Panc1 (cell line): ENCODE measurements at regions not wholly inside any gene's neighbourhood (a gene's known extent, or its start where the extent isn't known, plus 50 kb on each side); places are given as distances from the start of the nearest gene placed in this dataset.

Source experiments
- ATAC-seq: fragments of 200-7000 bp; cut with Tn5 transposase; 2 replicates; pipeline ENCODE4 v1.9.1; 2020; ENCODE audit warnings: mild to moderate bottlenecking, moderate library complexity
- BruUV-seq: library from RNA; stranded (reverse); fragments of 400-500 nt; replicated peaks from 2 replicates; lab custom pipeline; 2021; lab: Mats Ljungman, UMichigan
- CTCF ChIA-PET: fragments of 300-600 bp; sonication (Branson Sonifier 250); formaldehyde crosslinking; loops from one replicate; lab custom pipeline; 2022; ENCODE audit warnings: antibody characterized with exemption; lab: Charles Lee
- POLR2A ChIA-PET: fragments of 300-600 bp; sonication (Branson Sonifier 250); formaldehyde crosslinking; loops from one replicate; lab custom pipeline; 2022; ENCODE audit warnings: antibody characterized with exemption; lab: Charles Lee
- DNase-seq: peaks from one replicate; pipeline ENCODE4 v3.0.0-alpha.2; 2010; ENCODE audit warnings: low read depth, low spot score
- H3K27ac ChIP-seq: 2 replicates; pipeline ENCODE4 v1.5.1; 2011; ENCODE audit warnings: mild to moderate bottlenecking, low read length, inconsistent platforms
- H3K27me3 ChIP-seq: fragments of 200-500 bp; sonication (Bioruptor generic); 2 replicates; pipeline ENCODE4 v1.6.0; 2014; ENCODE audit warnings: low read length, inconsistent platforms; ENCODE audit not compliant: control insufficient read depth, insufficient read depth
- H3K36me3 ChIP-seq: fragments of 200-500 bp; sonication (Bioruptor generic); 2 replicates; pipeline ENCODE4 v1.5.1; 2014; ENCODE audit warnings: inconsistent platforms, mild to moderate bottlenecking, low read length, moderate library complexity; ENCODE audit not compliant: control insufficient read depth, insufficient read depth
- H3K4me1 ChIP-seq: 2 replicates; pipeline ENCODE4 v1.5.1; 2011; ENCODE audit warnings: inconsistent platforms, mild to moderate bottlenecking, low read length, moderate library complexity; ENCODE audit not compliant: control insufficient read depth, insufficient read depth
- H3K4me3 ChIP-seq, 2 experiments: 2 replicates each; pipeline ENCODE4 v1.5.1; 2011 to 2012; ENCODE audit warnings: low read depth in 2 of 2, low read length in 2 of 2, mild to moderate bottlenecking in 2 of 2, inconsistent platforms in 1 of 2, moderate library complexity in 1 of 2
- H3K9me3 ChIP-seq: fragments of 200-500 bp; sonication (Bioruptor generic); 2 replicates; pipeline ENCODE4 v1.5.1; 2014; ENCODE audit warnings: low read depth, mild to moderate bottlenecking, inconsistent platforms, low read length, moderate library complexity; ENCODE audit not compliant: control insufficient read depth, insufficient read depth
- POLR2AphosphoS5 ChIP-seq: IDR thresholded peaks from 2 replicates; pipeline ENCODE4 v1.6.1; 2012; ENCODE audit warnings: mild to moderate bottlenecking, low read depth, low read length, moderate library complexity
- SIN3A ChIP-seq: IDR thresholded peaks from 2 replicates; pipeline ENCODE4 v1.6.1; 2012; ENCODE audit warnings: low read depth, mild to moderate bottlenecking, low read length, moderate library complexity, borderline replicate concordance; ENCODE audit not compliant: insufficient read depth
- TCF7L2 ChIP-seq: IDR thresholded peaks from 2 replicates; pipeline ENCODE4 v1.6.1; 2011; ENCODE audit warnings: mild to moderate bottlenecking, low read depth, low read length, inconsistent platforms
- in situ Hi-C: cut with HindIII; loops from 2 replicates; pipeline ENCODE4 v1.10.0; 2016; ENCODE audit warnings: low sequenced_read_pairs, low pct_unique_long_range_greater_than_20kb
- intact Hi-C: fragments of 100-400 bp; cut with micrococcal nuclease; formaldehyde crosslinking; loops from one replicate; pipeline ENCODE4 v1.10.0; 2022; ENCODE audit not compliant: unreplicated experiment
- TF ChIP-seq, protein P1 (sequence below), 2 experiments: IDR thresholded peaks; 2 replicates each; pipeline ENCODE4 v1.6.1; 2011 to 2012; ENCODE audit warnings: low read depth in 2 of 2, control low read depth in 1 of 2, low read length in 1 of 2, mild to moderate bottlenecking in 1 of 2, moderate library complexity in 1 of 2; ENCODE audit not compliant: insufficient read depth in 1 of 2
- TF ChIP-seq, protein P2 (sequence below): fragments of 450-650 bp; IDR thresholded peaks from 2 replicates; pipeline ENCODE4 v1.5.1; 2017; ENCODE audit warnings: mild to moderate bottlenecking

DNA sequence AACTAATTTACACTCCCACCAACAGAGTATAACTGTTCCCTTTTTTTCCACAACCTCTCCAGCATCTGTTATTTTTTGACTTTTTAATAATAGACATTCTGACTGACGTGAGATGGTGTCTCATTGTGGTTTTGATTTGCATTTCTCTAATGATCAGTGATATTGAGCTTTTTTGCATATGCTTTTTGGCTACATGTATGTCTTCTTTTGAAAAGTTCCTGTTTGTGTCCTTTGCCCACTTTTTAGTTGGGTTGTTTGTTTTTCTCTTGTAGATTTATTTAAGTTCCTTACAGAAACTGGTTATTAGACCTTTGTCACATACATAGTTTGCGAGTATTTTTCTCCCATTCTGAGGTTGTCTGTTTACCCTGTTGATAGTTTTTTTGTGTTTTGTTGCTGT is 375.2 kb downstream of the MATN1 start:
- no peaks in the 10 kb centered on the region; the same call in 1 of the 2 replicates for H3K36me3 ChIP-seq
- no peaks in the 10 kb centered on the region for H3K4me1 ChIP-seq
- ChIA-PET CTCF (no interaction called here), POLR2A (no interaction called here)
- no peaks in the 10 kb centered on the region for H3K9me3 ChIP-seq
- in situ Hi-C loops (no loop called here), intact Hi-C loops (no loop called here)
- ATAC-seq (no peak), DNase-seq (no peak)
- no peak overlapping the region for H3K27ac ChIP-seq
- H3K27me3 ChIP-seq: peaks cover 11% of the 10 kb centered on the region; the same call in 1 of the 2 replicates
- no TSS peak for BruUV-seq
- TF ChIP-seq TCF7L2: no peak
- TF ChIP-seq, protein P1, sequence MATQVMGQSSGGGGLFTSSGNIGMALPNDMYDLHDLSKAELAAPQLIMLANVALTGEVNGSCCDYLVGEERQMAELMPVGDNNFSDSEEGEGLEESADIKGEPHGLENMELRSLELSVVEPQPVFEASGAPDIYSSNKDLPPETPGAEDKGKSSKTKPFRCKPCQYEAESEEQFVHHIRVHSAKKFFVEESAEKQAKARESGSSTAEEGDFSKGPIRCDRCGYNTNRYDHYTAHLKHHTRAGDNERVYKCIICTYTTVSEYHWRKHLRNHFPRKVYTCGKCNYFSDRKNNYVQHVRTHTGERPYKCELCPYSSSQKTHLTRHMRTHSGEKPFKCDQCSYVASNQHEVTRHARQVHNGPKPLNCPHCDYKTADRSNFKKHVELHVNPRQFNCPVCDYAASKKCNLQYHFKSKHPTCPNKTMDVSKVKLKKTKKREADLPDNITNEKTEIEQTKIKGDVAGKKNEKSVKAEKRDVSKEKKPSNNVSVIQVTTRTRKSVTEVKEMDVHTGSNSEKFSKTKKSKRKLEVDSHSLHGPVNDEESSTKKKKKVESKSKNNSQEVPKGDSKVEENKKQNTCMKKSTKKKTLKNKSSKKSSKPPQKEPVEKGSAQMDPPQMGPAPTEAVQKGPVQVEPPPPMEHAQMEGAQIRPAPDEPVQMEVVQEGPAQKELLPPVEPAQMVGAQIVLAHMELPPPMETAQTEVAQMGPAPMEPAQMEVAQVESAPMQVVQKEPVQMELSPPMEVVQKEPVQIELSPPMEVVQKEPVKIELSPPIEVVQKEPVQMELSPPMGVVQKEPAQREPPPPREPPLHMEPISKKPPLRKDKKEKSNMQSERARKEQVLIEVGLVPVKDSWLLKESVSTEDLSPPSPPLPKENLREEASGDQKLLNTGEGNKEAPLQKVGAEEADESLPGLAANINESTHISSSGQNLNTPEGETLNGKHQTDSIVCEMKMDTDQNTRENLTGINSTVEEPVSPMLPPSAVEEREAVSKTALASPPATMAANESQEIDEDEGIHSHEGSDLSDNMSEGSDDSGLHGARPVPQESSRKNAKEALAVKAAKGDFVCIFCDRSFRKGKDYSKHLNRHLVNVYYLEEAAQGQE (IDR thresholded peaks at IDR 0.05; ENCODE audit: insufficient read depth in 1 of 2, low read depth in 2 of 2, low read length in 1 of 2): no peak
- TF ChIP-seq, protein P2, sequence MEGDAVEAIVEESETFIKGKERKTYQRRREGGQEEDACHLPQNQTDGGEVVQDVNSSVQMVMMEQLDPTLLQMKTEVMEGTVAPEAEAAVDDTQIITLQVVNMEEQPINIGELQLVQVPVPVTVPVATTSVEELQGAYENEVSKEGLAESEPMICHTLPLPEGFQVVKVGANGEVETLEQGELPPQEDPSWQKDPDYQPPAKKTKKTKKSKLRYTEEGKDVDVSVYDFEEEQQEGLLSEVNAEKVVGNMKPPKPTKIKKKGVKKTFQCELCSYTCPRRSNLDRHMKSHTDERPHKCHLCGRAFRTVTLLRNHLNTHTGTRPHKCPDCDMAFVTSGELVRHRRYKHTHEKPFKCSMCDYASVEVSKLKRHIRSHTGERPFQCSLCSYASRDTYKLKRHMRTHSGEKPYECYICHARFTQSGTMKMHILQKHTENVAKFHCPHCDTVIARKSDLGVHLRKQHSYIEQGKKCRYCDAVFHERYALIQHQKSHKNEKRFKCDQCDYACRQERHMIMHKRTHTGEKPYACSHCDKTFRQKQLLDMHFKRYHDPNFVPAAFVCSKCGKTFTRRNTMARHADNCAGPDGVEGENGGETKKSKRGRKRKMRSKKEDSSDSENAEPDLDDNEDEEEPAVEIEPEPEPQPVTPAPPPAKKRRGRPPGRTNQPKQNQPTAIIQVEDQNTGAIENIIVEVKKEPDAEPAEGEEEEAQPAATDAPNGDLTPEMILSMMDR: no peak
- H3K4me3 ChIP-seq: no peak overlapping the region

DNA sequence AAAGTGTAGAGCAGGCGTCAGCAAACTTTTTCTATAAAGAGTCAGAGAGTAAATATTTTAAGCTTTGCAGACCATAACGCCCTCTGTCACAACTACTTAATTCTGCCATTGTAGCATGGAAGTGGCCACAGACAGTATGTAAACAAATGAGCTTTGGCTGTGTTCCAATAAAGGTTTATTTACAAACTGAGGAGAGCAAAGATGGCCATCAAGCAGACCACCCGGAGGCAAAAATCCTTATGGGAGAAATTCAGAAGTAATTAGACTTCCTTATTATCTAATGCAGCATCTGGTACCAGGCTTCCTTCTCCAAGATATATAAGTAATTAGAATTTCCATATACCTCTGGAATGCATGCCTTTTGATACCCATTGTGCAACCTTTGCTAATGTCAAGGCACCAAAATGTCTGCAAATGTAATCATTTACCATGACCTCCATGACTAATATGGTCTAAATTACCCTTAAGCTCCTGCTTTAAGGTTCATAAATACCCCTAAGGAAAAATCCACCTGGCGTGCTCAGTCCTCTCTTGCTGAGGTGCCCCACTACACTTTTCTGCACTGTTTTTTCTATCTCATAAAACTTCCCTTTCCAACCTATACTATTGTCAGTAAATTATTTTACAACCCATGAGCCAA is 377.8 kb downstream of the MATN1 start:
- TF ChIP-seq, protein P1 (IDR thresholded peaks at IDR 0.05; ENCODE audit: insufficient read depth in 1 of 2, low read depth in 2 of 2, low read length in 1 of 2): no peak
- TF ChIP-seq, protein P2: no peak
- TF ChIP-seq TCF7L2: no peak
- no peak for TF ChIP-seq SIN3A
- TF ChIP-seq POLR2AphosphoS5: no peak
- BruUV-seq: no TSS peak
- no peak overlapping the region for H3K27ac ChIP-seq
- no peaks in the 10 kb centered on the region for H3K4me1 ChIP-seq
- ChIA-PET POLR2A (no interaction called here), CTCF (interaction anchor here (0.6 kb wide), 1 partner anchor 816 kb away, joined by 4 read pairs; no protein-coding TSS in a partner anchor)
- no peak for DNase-seq
- in situ Hi-C loops (no loop called here), intact Hi-C loops (no loop called here)
- H3K4me3 ChIP-seq: no peak overlapping the region
- ATAC-seq: no peak
- H3K36me3 ChIP-seq: no peaks in the 10 kb centered on the region
- peaks cover 6% of the 10 kb centered on the region; the same call in 1 of the 2 replicates for H3K27me3 ChIP-seq
- no peaks in the 10 kb centered on the region for H3K9me3 ChIP-seq
